Stomach smooth muscle (tissue), 2 donors: ENCODE measurements at regions not wholly inside any gene's neighbourhood (a gene's known extent, or its start where the extent isn't known, plus 50 kb on each side); places are given as distances from the start of the nearest gene placed in this dataset.

Experiments
- H3K27ac ChIP-seq: one replicate; pipeline ENCODE4 v1.7.0; 2013; ENCODE audit warnings: mild to moderate bottlenecking, low read length, inconsistent platforms
- H3K27me3 ChIP-seq, 2 donors: one replicate each; pipeline ENCODE4 v1.7.0; 2013; ENCODE audit warnings: low read length in 2 of 2; ENCODE audit not compliant: insufficient read depth in 2 of 2, control insufficient read depth in 1 of 2
- H3K36me3 ChIP-seq, 2 donors: one replicate each; pipeline ENCODE4 v1.7.0; 2013; ENCODE audit warnings: low read length in 2 of 2; ENCODE audit not compliant: control insufficient read depth in 2 of 2, insufficient read depth in 2 of 2
- H3K4me1 ChIP-seq: one replicate; pipeline ENCODE4 v1.7.0; 2013; ENCODE audit warnings: low read length; ENCODE audit not compliant: control insufficient read depth, insufficient read depth
- H3K4me3 ChIP-seq, 2 donors: one replicate each; pipeline ENCODE4 v1.7.0; 2013; ENCODE audit warnings: low read length in 2 of 2
- H3K9ac ChIP-seq, 2 donors: one replicate each; pipeline ENCODE4 v1.7.0; 2013; ENCODE audit warnings: low read length in 2 of 2, mild to moderate bottlenecking in 1 of 2
- H3K9me3 ChIP-seq, 2 donors: one replicate each; pipeline ENCODE4 v1.7.0; 2013; ENCODE audit warnings: low read length in 2 of 2; ENCODE audit not compliant: control insufficient read depth in 2 of 2
- donor health status: healthy.
- donor health status: Pancreatic carcinoma.

- Histone ChIP-seq H3K9me3 (peaks cover 0 to 7% of the 10 kb centered on the region in 2 donors), H3K4me1 (no peaks in the 10 kb centered on the region), H3K27ac (no peak overlapping the region), H3K4me3 (no peak overlapping the region), H3K27me3 (no peaks in the 10 kb centered on the region), H3K36me3 (no peaks in the 10 kb centered on the region), H3K9ac (no peak overlapping the region)
These were observed 341.8 kb upstream of the KIF2A start for GRCh38 chr5:61964201-61964600.

- Histone ChIP-seq H3K27me3 (no peaks in the 10 kb centered on the region), H3K4me3 (no peak overlapping the region), H3K4me1 (no peaks in the 10 kb centered on the region), H3K27ac (no peak overlapping the region), H3K36me3 (no peaks in the 10 kb centered on the region), H3K9ac (no peak overlapping the region), H3K9me3 (peaks cover 0 to 7% of the 10 kb centered on the region in 2 donors)
These were observed 340.9 kb upstream of the KIF2A start for GRCh38 chr5:61965069-61965468.

GRCh38 chr5:61965490-61965889 is 340.5 kb upstream of the KIF2A start:
- no peak overlapping the region for H3K27ac ChIP-seq
- H3K9ac ChIP-seq = no peak overlapping the region
- peaks cover 0 to 7% of the 10 kb centered on the region in 2 donors for H3K9me3 ChIP-seq
- no peaks in the 10 kb centered on the region for H3K27me3 ChIP-seq
- no peaks in the 10 kb centered on the region for H3K4me1 ChIP-seq
- no peak overlapping the region for H3K4me3 ChIP-seq
- H3K36me3 ChIP-seq = no peaks in the 10 kb centered on the region

GRCh38 chr5:61966296-61966955 is 339.6 kb upstream of the KIF2A start:
- Histone ChIP-seq H3K4me1 (no peaks in the 10 kb centered on the region), H3K27me3 (no peaks in the 10 kb centered on the region), H3K9ac (no peak overlapping the region), H3K27ac (no peak overlapping the region), H3K9me3 (peaks cover 0 to 7% of the 10 kb centered on the region in 2 donors), H3K36me3 (no peaks in the 10 kb centered on the region), H3K4me3 (no peak overlapping the region)

- Histone ChIP-seq H3K4me3 (no peak overlapping the region), H3K9me3 (peaks cover 0 to 4% of the 10 kb centered on the region in 2 donors), H3K27ac (no peak overlapping the region), H3K27me3 (no peaks in the 10 kb centered on the region), H3K36me3 (no peaks in the 10 kb centered on the region), H3K4me1 (no peaks in the 10 kb centered on the region), H3K9ac (no peak overlapping the region)
These were observed 339.0 kb upstream of the KIF2A start for GRCh38 chr5:61966997-61967396.

- Histone ChIP-seq H3K9me3 (no peaks in the 10 kb centered on the region), H3K27me3 (no peaks in the 10 kb centered on the region), H3K4me3 (no peak overlapping the region), H3K9ac (no peak overlapping the region), H3K27ac (no peak overlapping the region), H3K36me3 (no peaks in the 10 kb centered on the region), H3K4me1 (no peaks in the 10 kb centered on the region)
These were observed 338.3 kb upstream of the KIF2A start for GRCh38 chr5:61967681-61968080.

GRCh38 chr5:61969347-61969746 is 336.7 kb upstream of the KIF2A start:
- no peak overlapping the region for H3K27ac ChIP-seq
- no peak overlapping the region for H3K4me3 ChIP-seq
- H3K9ac ChIP-seq = no peak overlapping the region
- H3K9me3 ChIP-seq = peaks cover 0 to 7% of the 10 kb centered on the region in 2 donors
- no peaks in the 10 kb centered on the region for H3K4me1 ChIP-seq
- no peaks in the 10 kb centered on the region for H3K27me3 ChIP-seq
- H3K36me3 ChIP-seq = no peaks in the 10 kb centered on the region

- H3K27ac ChIP-seq = no peak overlapping the region
- H3K9me3 ChIP-seq = peaks cover 0 to 7% of the 10 kb centered on the region in 2 donors
- no peaks in the 10 kb centered on the region for H3K4me1 ChIP-seq
- H3K36me3 ChIP-seq = no peaks in the 10 kb centered on the region
- no peaks in the 10 kb centered on the region for H3K27me3 ChIP-seq
- H3K4me3 ChIP-seq = no peak overlapping the region
- no peak overlapping the region for H3K9ac ChIP-seq
These were observed 336.3 kb upstream of the KIF2A start for GRCh38 chr5:61969755-61970154.

- H3K36me3 ChIP-seq = no peaks in the 10 kb centered on the region
- H3K4me1 ChIP-seq = no peaks in the 10 kb centered on the region
- no peak overlapping the region for H3K9ac ChIP-seq
- H3K9me3 ChIP-seq = peaks cover 0 to 7% of the 10 kb centered on the region in 2 donors
- H3K4me3 ChIP-seq = no peak overlapping the region
- H3K27ac ChIP-seq = no peak overlapping the region
- H3K27me3 ChIP-seq = no peaks in the 10 kb centered on the region
These were observed 335.8 kb upstream of the KIF2A start for GRCh38 chr5:61970218-61970617.

GRCh38 chr5:61974680-61975079 is 331.3 kb upstream of the KIF2A start:
- Histone ChIP-seq H3K4me1 (no peaks in the 10 kb centered on the region), H3K9me3 (peaks cover 0 to 7% of the 10 kb centered on the region in 2 donors), H3K4me3 (no peak overlapping the region), H3K9ac (no peak overlapping the region), H3K27me3 (no peaks in the 10 kb centered on the region), H3K27ac (no peak overlapping the region), H3K36me3 (no peaks in the 10 kb centered on the region)

- Histone ChIP-seq H3K9ac (no peak overlapping the region), H3K9me3 (peaks cover 0 to under 1% of the 10 kb centered on the region in 2 donors)
These were observed 324.1 kb upstream of the KIF2A start for GRCh38 chr5:61981886-61982285.

More at GRCh38 chr5:61981886-61982285, 324.1 kb upstream of the KIF2A start:
- H3K4me1 ChIP-seq = no peaks in the 10 kb centered on the region
- no peak overlapping the region for H3K27ac ChIP-seq
- H3K36me3 ChIP-seq = no peaks in the 10 kb centered on the region
- H3K4me3 ChIP-seq = no peak overlapping the region
- H3K27me3 ChIP-seq = no peaks in the 10 kb centered on the region
